HG03280 (cell line): ENCODE measurements at regions not wholly inside any gene's neighbourhood (a gene's known extent, or its start where the extent isn't known, plus 50 kb on each side); places are given as distances from the start of the nearest gene placed in this dataset.
A peak's percentile ranks its signal among the peaks of the same experiment; 100 is the strongest.

Experiments used
- ATAC-seq: cut with Tn5 transposase; IDR thresholded peaks from one replicate; pipeline ENCODE4 v1.9.1; 2021; ENCODE audit warnings: mild to moderate bottlenecking, moderate library complexity; ENCODE audit not compliant: unreplicated experiment

GRCh38 chr15:85937661-85938060 is 142.0 kb upstream of the AGBL1 start:
- ATAC-seq = no peak

GRCh38 chr15:85941186-85941855 is 138.3 kb upstream of the AGBL1 start:
- ATAC-seq = no peak

- ATAC-seq = no peak
These were observed 137.0 kb upstream of the AGBL1 start for GRCh38 chr15:85942632-85943031.

- no peak for ATAC-seq
These were observed 136.5 kb upstream of the AGBL1 start for GRCh38 chr15:85943151-85943550.

- ATAC-seq = no peak
These were observed 135.9 kb upstream of the AGBL1 start for GRCh38 chr15:85943791-85944190.

GRCh38 chr15:85947021-85947420 is 132.7 kb upstream of the AGBL1 start:
- ATAC-seq = no peak

- no peak for ATAC-seq
These were observed 131.7 kb upstream of the AGBL1 start for GRCh38 chr15:85947936-85948335.

GRCh38 chr15:85950101-85950500 is 129.6 kb upstream of the AGBL1 start:
- ATAC-seq = peak; percentile 78

GRCh38 chr15:85954586-85954985 is 125.1 kb upstream of the AGBL1 start:
- no peak for ATAC-seq

GRCh38 chr15:85955501-85956391 is 123.9 kb upstream of the AGBL1 start:
- ATAC-seq = peak; percentile 86

GRCh38 chr15:85956532-85957275 is 123.0 kb upstream of the AGBL1 start:
- no peak for ATAC-seq

- no peak for ATAC-seq
These were observed 120.1 kb upstream of the AGBL1 start for GRCh38 chr15:85959611-85960010.

GRCh38 chr15:85960381-85960780 is 119.3 kb upstream of the AGBL1 start:
- no peak for ATAC-seq

- ATAC-seq = no peak
These were observed 117.8 kb upstream of the AGBL1 start for GRCh38 chr15:85961821-85962220.

- ATAC-seq = no peak
These were observed 116.4 kb upstream of the AGBL1 start for GRCh38 chr15:85963262-85963760.

GRCh38 chr15:85964471-85964870 is 115.2 kb upstream of the AGBL1 start:
- no peak for ATAC-seq

- ATAC-seq = no peak
These were observed 112.1 kb upstream of the AGBL1 start for GRCh38 chr15:85967553-85967952.

- no peak for ATAC-seq
These were observed 106.7 kb upstream of the AGBL1 start for GRCh38 chr15:85972805-85973540.

- no peak for ATAC-seq
These were observed 105.9 kb upstream of the AGBL1 start for GRCh38 chr15:85973584-85974347.

- no peak for ATAC-seq
These were observed 105.3 kb upstream of the AGBL1 start for GRCh38 chr15:85974348-85974705.
